DND-41 (cell line): ENCODE measurements at regions not wholly inside any gene's neighbourhood (a gene's known extent, or its start where the extent isn't known, plus 50 kb on each side); places are given as distances from the start of the nearest gene placed in this dataset.
"Not testable (repeated sequence)": the region's sequence is repeated elsewhere in the genome, so short reads cannot be mapped to it uniquely, and the experiment has no call there.

Experiments
- ATAC-seq: fragments of 200-7000 bp; cut with Tn5 transposase; 3 replicates; pipeline ENCODE4 v1.9.1; 2021; ENCODE audit warnings: low read depth; ENCODE audit not compliant: insufficient read depth
- DNase-seq: peaks from one replicate; pipeline ENCODE4 v3.0.0-alpha.2; 2020
- H2AFZ ChIP-seq: 2 replicates; pipeline ENCODE4 v1.6.0; 2012; ENCODE audit warnings: low read depth, low read length
- H3K27ac ChIP-seq: 2 replicates; pipeline ENCODE4 v1.5.1; 2012; ENCODE audit warnings: low read length, inconsistent platforms
- H3K27me3 ChIP-seq: fragments of 200-600 bp; sonication (generic); 2 replicates; pipeline ENCODE4 v1.6.0; 2012; ENCODE audit warnings: low read length, mild to moderate bottlenecking, inconsistent platforms; ENCODE audit not compliant: insufficient read depth, poor library complexity
- H3K36me3 ChIP-seq: 2 replicates; pipeline ENCODE4 v1.5.1; 2012; ENCODE audit warnings: low read length, inconsistent platforms; ENCODE audit not compliant: insufficient read depth
- H3K4me1 ChIP-seq: 2 replicates; pipeline ENCODE4 v1.5.1; 2012; ENCODE audit warnings: mild to moderate bottlenecking, low read length; ENCODE audit not compliant: insufficient read depth
- H3K4me2 ChIP-seq: 2 replicates; pipeline ENCODE4 v1.6.0; 2012; ENCODE audit warnings: mild to moderate bottlenecking, moderate library complexity, low read length, inconsistent platforms; ENCODE audit not compliant: insufficient read depth
- H3K4me3 ChIP-seq, 2 experiments: fragments of 200-600 bp in 1 of 2; shearing (Covaris generic) in 1 of 2; 2 replicates each; pipeline ENCODE4 v1.5.1; 2012 to 2016; ENCODE audit warnings: inconsistent platforms in 2 of 2, low read length in 2 of 2, mild to moderate bottlenecking in 2 of 2, low read depth in 1 of 2, moderate library complexity in 1 of 2
- H3K79me2 ChIP-seq: 2 replicates; pipeline ENCODE4 v1.6.0; 2012; ENCODE audit warnings: low read length, inconsistent platforms; ENCODE audit not compliant: insufficient read depth
- H3K9ac ChIP-seq: 2 replicates; pipeline ENCODE4 v1.6.0; 2012; ENCODE audit warnings: low read depth, mild to moderate bottlenecking, inconsistent platforms, low read length, moderate library complexity
- H3K9me3 ChIP-seq: 2 replicates; pipeline ENCODE4 v1.5.1; 2012; ENCODE audit warnings: low read length, moderate library complexity, mild to moderate bottlenecking, inconsistent platforms; ENCODE audit not compliant: insufficient read depth, severe bottlenecking
- H4K20me1 ChIP-seq: 2 replicates; pipeline ENCODE4 v1.6.0; 2012; ENCODE audit warnings: low read length; ENCODE audit not compliant: insufficient read depth
- EZH2 ChIP-seq: IDR thresholded peaks from 3 replicates; pipeline ENCODE4 v1.6.1; 2012; ENCODE audit warnings: borderline replicate concordance, low read depth, mild to moderate bottlenecking, moderate library complexity, low read length, inconsistent platforms; ENCODE audit not compliant: severe bottlenecking
- TF ChIP-seq, protein P1 (sequence below): IDR thresholded peaks from 2 replicates; pipeline ENCODE4 v1.5.1; 2012; ENCODE audit warnings: borderline replicate concordance, low read length, moderate library complexity, mild to moderate bottlenecking; ENCODE audit not compliant: poor library complexity, severe bottlenecking; ENCODE audit errors: extremely low read depth

DNA sequence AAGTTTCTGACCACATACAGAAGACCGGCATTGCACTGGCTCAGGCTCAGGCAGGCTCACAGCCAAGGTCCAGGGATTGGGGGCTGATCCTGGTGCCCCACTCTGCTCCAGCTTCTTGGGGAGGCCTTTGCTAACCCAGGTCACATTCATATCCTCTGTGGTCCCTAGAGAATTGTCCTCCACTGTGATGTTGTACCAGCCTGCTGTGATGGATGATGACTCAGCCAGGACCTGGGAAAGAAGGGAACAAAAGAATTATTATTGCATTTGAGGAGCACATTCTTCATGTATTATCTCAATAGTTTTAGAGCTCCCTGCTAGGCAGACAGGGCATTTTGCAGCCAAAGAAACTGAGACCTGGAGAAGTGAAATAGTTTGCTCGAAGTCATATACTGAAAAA lies 114.3 kb upstream of the ETV3 start:
- Histone ChIP-seq H3K4me3 (no peak overlapping the region), H3K4me2 (no peak overlapping the region), H3K79me2 (no peaks in the 10 kb centered on the region), H3K9me3 (peaks cover 6% of the 10 kb centered on the region), H3K27me3 (no peaks in the 10 kb centered on the region), H3K4me1 (no peaks in the 10 kb centered on the region), H3K36me3 (no peaks in the 10 kb centered on the region), H2AFZ (no peak overlapping the region), H3K27ac (no peak overlapping the region), H3K9ac (no peak overlapping the region), H4K20me1 (no peaks in the 10 kb centered on the region)
- no peak for DNase-seq
- no peak for ATAC-seq
- no peak for TF ChIP-seq EZH2
- TF ChIP-seq, protein P1, sequence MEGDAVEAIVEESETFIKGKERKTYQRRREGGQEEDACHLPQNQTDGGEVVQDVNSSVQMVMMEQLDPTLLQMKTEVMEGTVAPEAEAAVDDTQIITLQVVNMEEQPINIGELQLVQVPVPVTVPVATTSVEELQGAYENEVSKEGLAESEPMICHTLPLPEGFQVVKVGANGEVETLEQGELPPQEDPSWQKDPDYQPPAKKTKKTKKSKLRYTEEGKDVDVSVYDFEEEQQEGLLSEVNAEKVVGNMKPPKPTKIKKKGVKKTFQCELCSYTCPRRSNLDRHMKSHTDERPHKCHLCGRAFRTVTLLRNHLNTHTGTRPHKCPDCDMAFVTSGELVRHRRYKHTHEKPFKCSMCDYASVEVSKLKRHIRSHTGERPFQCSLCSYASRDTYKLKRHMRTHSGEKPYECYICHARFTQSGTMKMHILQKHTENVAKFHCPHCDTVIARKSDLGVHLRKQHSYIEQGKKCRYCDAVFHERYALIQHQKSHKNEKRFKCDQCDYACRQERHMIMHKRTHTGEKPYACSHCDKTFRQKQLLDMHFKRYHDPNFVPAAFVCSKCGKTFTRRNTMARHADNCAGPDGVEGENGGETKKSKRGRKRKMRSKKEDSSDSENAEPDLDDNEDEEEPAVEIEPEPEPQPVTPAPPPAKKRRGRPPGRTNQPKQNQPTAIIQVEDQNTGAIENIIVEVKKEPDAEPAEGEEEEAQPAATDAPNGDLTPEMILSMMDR = no peak

DNA sequence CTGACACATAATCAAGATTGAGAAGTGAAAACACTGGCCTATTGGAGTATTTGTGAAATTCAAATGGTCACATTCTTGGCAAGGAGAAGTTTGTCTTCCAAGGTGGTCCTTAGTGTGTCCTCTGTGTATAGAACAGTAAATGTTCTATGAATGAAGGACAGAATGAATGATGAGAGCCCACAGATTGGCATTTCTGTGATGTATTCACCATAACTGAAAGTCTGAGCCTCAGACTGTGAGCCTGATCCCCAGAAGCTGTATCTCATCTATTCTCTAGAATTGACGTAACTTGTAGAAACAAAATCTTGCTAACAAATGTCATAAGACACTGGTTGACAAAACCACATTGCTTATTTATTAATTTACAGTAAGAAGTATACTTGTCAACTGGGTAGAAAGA lies 111.5 kb upstream of the ETV3 start:
- peaks cover 6% of the 10 kb centered on the region for H3K9me3 ChIP-seq
- H4K20me1 ChIP-seq = no peaks in the 10 kb centered on the region
- no peaks in the 10 kb centered on the region for H3K27me3 ChIP-seq
- no peaks in the 10 kb centered on the region for H3K4me1 ChIP-seq
- DNase-seq (no peak), ATAC-seq (no peak)
- no peaks in the 10 kb centered on the region for H3K36me3 ChIP-seq
- TF ChIP-seq, protein P1 = no peak
- TF ChIP-seq EZH2 = no peak
- H3K79me2 ChIP-seq = no peaks in the 10 kb centered on the region
- no peak overlapping the region for H2AFZ ChIP-seq
- no peak overlapping the region for H3K27ac ChIP-seq
- no peak overlapping the region for H3K4me3 ChIP-seq
- H3K9ac ChIP-seq = no peak overlapping the region
- no peak overlapping the region for H3K4me2 ChIP-seq

DNA sequence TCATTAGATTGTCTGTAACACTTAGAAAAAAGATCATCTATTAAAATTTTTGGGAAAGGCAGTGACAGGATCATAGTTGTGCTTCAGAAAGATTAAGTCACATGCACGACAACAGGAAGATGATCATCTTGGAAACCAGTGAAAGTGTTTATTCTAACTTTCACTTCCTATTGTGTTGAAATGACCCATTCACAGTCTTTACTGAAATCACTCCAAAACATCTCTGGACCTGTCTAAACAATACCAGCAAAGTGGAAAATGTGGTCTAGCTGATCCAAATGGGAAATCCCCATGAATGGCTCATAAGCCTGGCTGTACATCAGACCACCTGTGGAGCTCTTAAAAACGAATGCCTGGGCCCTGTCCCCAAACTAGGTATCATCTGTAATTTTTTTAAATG lies 111.1 kb upstream of the ETV3 start:
- no peaks in the 10 kb centered on the region for H3K27me3 ChIP-seq
- TF ChIP-seq, protein P1 = no peak
- no peak for TF ChIP-seq EZH2
- H3K4me3 ChIP-seq = no peak overlapping the region
- no peak overlapping the region for H3K4me2 ChIP-seq
- no peaks in the 10 kb centered on the region for H3K4me1 ChIP-seq
- H3K9me3 ChIP-seq = peaks cover 6% of the 10 kb centered on the region
- DNase-seq (no peak), ATAC-seq (no peak)
- H3K36me3 ChIP-seq = no peaks in the 10 kb centered on the region
- H3K79me2 ChIP-seq = no peaks in the 10 kb centered on the region
- no peak overlapping the region for H3K27ac ChIP-seq
- no peak overlapping the region for H2AFZ ChIP-seq
- H4K20me1 ChIP-seq = no peaks in the 10 kb centered on the region
- no peak overlapping the region for H3K9ac ChIP-seq

DNA sequence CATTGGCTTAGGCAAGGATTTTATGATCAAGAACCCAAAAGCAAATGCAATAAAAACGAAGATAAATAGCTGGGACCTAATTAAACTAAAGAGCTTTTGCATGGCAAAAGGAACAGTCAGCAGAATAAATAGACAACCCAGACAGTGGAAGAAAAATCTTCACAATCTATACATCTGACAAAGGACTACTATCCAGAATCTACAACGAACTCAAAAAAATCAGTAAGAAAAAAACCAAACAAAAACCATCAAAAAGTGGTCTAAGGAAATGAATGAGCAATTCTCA lies 109.5 kb upstream of the ETV3 start:
- not testable (repeated sequence) for DNase-seq, H3K4me3 ChIP-seq, H3K4me1 ChIP-seq, H3K4me2 ChIP-seq, ATAC-seq, H3K36me3 ChIP-seq, H3K9me3 ChIP-seq, H3K9ac ChIP-seq, H4K20me1 ChIP-seq, H2AFZ ChIP-seq, H3K27ac ChIP-seq, H3K27me3 ChIP-seq, H3K79me2 ChIP-seq
